Glutamatergic neuron (in vitro differentiated cells): ENCODE measurements at regions not wholly inside any gene's neighbourhood (a gene's known extent, or its start where the extent isn't known, plus 50 kb on each side); places are given as distances from the start of the nearest gene placed in this dataset.
"Not testable (repeated sequence)": the region's sequence is repeated elsewhere in the genome, so short reads cannot be mapped to it uniquely, and the experiment has no call there.

Experiments
- DNase-seq: peaks from one replicate; pipeline ENCODE4 v3.0.0; 2022
- H3K27ac Mint-ChIP-seq: one replicate; pipeline ENCODE4 v1.8.0; 2020; ENCODE audit warnings: mild to moderate bottlenecking, mixed read lengths, inconsistent platforms; ENCODE audit not compliant: unreplicated experiment
- H3K27me3 Mint-ChIP-seq: one replicate; pipeline ENCODE4 v1.8.0; 2020; ENCODE audit warnings: mild to moderate bottlenecking, moderate library complexity, mixed read lengths, inconsistent platforms; ENCODE audit not compliant: unreplicated experiment
- H3K36me3 Mint-ChIP-seq: one replicate; pipeline ENCODE4 v1.8.0; 2020; ENCODE audit warnings: mild to moderate bottlenecking, mixed read lengths, inconsistent platforms; ENCODE audit not compliant: unreplicated experiment
- H3K4me1 Mint-ChIP-seq: one replicate; pipeline ENCODE4 v1.8.0; 2020; ENCODE audit warnings: mild to moderate bottlenecking, low read depth, mixed read lengths, inconsistent platforms; ENCODE audit not compliant: unreplicated experiment
- H3K4me3 Mint-ChIP-seq: one replicate; pipeline ENCODE4 v1.8.0; 2020; ENCODE audit warnings: mild to moderate bottlenecking, mixed read lengths, inconsistent platforms; ENCODE audit not compliant: unreplicated experiment
- H3K9me3 Mint-ChIP-seq: one replicate; pipeline ENCODE4 v1.8.0; 2020; ENCODE audit warnings: mild to moderate bottlenecking, moderate library complexity, mixed read lengths, inconsistent platforms; ENCODE audit not compliant: unreplicated experiment
- TF ChIP-seq, protein P1 (sequence below): fragments of 200-600 bp; sonication (generic); IDR thresholded peaks from one replicate; pipeline ENCODE4 v1.5.0; 2021; ENCODE audit not compliant: partially characterized antibody, unreplicated experiment

DNA sequence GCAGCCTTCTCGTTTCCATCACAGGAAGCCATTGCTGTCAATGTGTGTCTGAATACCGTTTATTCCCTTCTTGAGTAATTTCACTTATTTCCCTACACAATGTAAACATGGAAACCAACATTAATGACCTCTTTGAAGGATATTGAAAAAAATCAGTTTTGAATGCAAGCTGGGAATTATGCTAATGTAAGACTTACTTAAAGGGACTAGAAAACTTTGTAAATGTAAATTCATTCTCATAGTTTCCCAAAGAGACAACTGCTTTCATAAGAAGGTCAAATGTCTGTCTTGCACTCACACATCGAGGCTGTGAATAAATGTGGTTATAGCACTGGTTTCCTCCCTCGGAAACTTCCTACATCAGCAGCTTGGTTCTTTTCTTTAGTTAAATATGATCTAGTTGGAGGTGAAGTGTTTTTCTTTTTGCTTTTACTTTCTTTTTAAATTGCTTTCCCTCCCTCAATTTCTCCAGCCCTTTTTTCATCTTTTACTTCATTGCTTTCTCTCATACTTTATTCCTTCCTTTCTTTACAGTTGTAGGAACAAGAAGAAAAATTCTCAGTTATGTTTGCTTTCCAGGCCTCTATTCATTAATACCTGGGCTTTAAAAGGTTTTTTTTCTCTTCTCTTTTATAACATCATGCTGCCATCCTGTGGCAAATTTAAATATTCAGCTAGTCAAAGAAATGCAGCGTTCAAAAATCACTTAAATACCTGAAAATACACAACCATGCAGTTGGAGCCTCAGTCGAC, 108.3 kb downstream of the TNFAIP3 start:
- Mint-ChIP-seq H3K4me3 (no peak overlapping the region), H3K9me3 (no peaks in the 10 kb centered on the region), H3K27me3 (peaks cover 2% of the 10 kb centered on the region), H3K4me1 (peaks cover 9% of the 10 kb centered on the region), H3K36me3 (no peaks in the 10 kb centered on the region), H3K27ac (no peak overlapping the region)
- no peak for DNase-seq
- TF ChIP-seq, protein P1, sequence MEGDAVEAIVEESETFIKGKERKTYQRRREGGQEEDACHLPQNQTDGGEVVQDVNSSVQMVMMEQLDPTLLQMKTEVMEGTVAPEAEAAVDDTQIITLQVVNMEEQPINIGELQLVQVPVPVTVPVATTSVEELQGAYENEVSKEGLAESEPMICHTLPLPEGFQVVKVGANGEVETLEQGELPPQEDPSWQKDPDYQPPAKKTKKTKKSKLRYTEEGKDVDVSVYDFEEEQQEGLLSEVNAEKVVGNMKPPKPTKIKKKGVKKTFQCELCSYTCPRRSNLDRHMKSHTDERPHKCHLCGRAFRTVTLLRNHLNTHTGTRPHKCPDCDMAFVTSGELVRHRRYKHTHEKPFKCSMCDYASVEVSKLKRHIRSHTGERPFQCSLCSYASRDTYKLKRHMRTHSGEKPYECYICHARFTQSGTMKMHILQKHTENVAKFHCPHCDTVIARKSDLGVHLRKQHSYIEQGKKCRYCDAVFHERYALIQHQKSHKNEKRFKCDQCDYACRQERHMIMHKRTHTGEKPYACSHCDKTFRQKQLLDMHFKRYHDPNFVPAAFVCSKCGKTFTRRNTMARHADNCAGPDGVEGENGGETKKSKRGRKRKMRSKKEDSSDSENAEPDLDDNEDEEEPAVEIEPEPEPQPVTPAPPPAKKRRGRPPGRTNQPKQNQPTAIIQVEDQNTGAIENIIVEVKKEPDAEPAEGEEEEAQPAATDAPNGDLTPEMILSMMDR = no peak

GRCh38 chr6:137976430-137976829, 109.4 kb downstream of the TNFAIP3 start:
- peaks cover 2% of the 10 kb centered on the region for H3K27me3 Mint-ChIP-seq
- H3K27ac Mint-ChIP-seq = no peak overlapping the region
- no peaks in the 10 kb centered on the region for H3K9me3 Mint-ChIP-seq

GRCh38 chr6:137977206-137977605, 110.1 kb downstream of the TNFAIP3 start:
- no peak overlapping the region for H3K4me3 Mint-ChIP-seq
- no peak overlapping the region for H3K27ac Mint-ChIP-seq
- TF ChIP-seq, protein P1 = no peak
- DNase-seq = no peak
- H3K27me3 Mint-ChIP-seq = peaks cover 2% of the 10 kb centered on the region
- H3K9me3 Mint-ChIP-seq = no peaks in the 10 kb centered on the region
- peaks cover 9% of the 10 kb centered on the region for H3K4me1 Mint-ChIP-seq
- no peaks in the 10 kb centered on the region for H3K36me3 Mint-ChIP-seq

More at GRCh38 chr6:137976430-137976829, 109.4 kb downstream of the TNFAIP3 start:
- Mint-ChIP-seq H3K4me3 (no peak overlapping the region), H3K36me3 (no peaks in the 10 kb centered on the region), H3K4me1 (peaks cover 9% of the 10 kb centered on the region)
- TF ChIP-seq, protein P1 = no peak
- DNase-seq = no peak

GRCh38 chr6:137977814-137978213, 110.8 kb downstream of the TNFAIP3 start:
- Mint-ChIP-seq H3K4me3 (no peak overlapping the region), H3K9me3 (no peaks in the 10 kb centered on the region), H3K36me3 (no peaks in the 10 kb centered on the region), H3K27me3 (peaks cover 2% of the 10 kb centered on the region), H3K27ac (no peak overlapping the region), H3K4me1 (peaks cover 9% of the 10 kb centered on the region)
- no peak for DNase-seq
- TF ChIP-seq, protein P1 = no peak

DNA sequence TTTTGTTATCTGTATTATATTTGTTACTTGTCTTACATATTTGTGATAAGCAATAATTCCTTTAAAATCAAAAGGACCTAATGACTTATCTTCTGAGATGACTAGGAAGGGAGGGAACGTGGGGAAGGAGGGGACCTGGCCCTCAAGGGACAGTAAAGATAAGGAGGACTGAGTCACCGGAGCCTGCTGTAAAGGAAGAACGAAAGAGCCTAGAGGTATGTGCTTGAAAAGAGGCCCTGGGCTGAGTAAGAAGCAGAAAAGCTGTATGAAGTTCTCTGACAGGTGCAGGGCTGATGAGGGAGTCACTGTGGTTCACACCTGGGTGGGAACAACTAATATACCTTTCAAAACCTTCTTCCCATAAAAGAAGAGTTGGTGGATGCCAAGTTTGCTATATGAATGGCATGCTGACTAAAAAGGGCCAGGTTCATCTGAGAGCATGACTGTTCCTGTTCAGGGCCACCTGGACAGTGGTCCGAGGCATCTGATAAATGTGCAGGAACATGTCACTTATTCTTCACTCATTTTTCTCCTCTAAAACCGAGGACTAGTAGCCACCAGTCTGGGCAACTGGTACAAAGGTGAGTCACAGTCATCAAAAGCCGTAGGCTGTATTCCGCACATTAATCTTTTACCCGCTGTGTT, 111.3 kb downstream of the TNFAIP3 start:
- no peaks in the 10 kb centered on the region for H3K36me3 Mint-ChIP-seq
- no peaks in the 10 kb centered on the region for H3K9me3 Mint-ChIP-seq
- TF ChIP-seq, protein P1 = no peak
- H3K4me1 Mint-ChIP-seq = peaks cover 9% of the 10 kb centered on the region
- no peak overlapping the region for H3K4me3 Mint-ChIP-seq
- no peak for DNase-seq
- H3K27ac Mint-ChIP-seq = no peak overlapping the region
- H3K27me3 Mint-ChIP-seq = peaks cover 2% of the 10 kb centered on the region

- H3K4me1 Mint-ChIP-seq, H3K9me3 Mint-ChIP-seq: not testable (repeated sequence)
Measured at GRCh38 chr6:137979263-137979662, 112.2 kb downstream of the TNFAIP3 start.

More at GRCh38 chr6:137979263-137979662, 112.2 kb downstream of the TNFAIP3 start:
- H3K4me3 Mint-ChIP-seq, H3K27ac Mint-ChIP-seq, H3K36me3 Mint-ChIP-seq, DNase-seq, H3K27me3 Mint-ChIP-seq: not testable (repeated sequence)
